Activated naive CD4-positive, alpha-beta T cell treated with anti-CD3 and anti-CD28 coated beads for 36 hours (primary cell): ENCODE measurements at regions not wholly inside any gene's neighbourhood (a gene's known extent, or its start where the extent isn't known, plus 50 kb on each side); places are given as distances from the start of the nearest gene placed in this dataset.

ENCODE experiments used
- CTCF ChIA-PET: fragments of 350-600 bp; sonication (Branson Sonifier 250); formaldehyde crosslinking; loops from one replicate; lab custom pipeline; 2021; ENCODE audit warnings: antibody characterized with exemption; lab: Charles Lee
- DNase-seq: peaks from one replicate; pipeline ENCODE4 v3.0.0-alpha.2; 2020
- H3K27ac Mint-ChIP-seq: one replicate; pipeline ENCODE4 v1.8.0; 2021; ENCODE audit warnings: mild to moderate bottlenecking, mixed read lengths
- H3K27me3 Mint-ChIP-seq: one replicate; pipeline ENCODE4 v1.8.0; 2021; ENCODE audit warnings: low read depth, mixed read lengths
- H3K36me3 Mint-ChIP-seq: one replicate; pipeline ENCODE4 v1.8.0; 2021; ENCODE audit warnings: low read depth, mixed read lengths
- H3K4me1 Mint-ChIP-seq: one replicate; pipeline ENCODE4 v1.8.0; 2021; ENCODE audit warnings: low read depth, mixed read lengths
- H3K4me3 Mint-ChIP-seq: one replicate; pipeline ENCODE4 v1.8.0; 2021; ENCODE audit warnings: mild to moderate bottlenecking, moderate library complexity, mixed read lengths
- H3K9me3 Mint-ChIP-seq: one replicate; pipeline ENCODE4 v1.8.0; 2021; ENCODE audit warnings: mixed read lengths
- intact Hi-C: fragments of 100-400 bp; cut with micrococcal nuclease; formaldehyde crosslinking; loops from one replicate; pipeline ENCODE4 v1.15.1; 2023

DNA sequence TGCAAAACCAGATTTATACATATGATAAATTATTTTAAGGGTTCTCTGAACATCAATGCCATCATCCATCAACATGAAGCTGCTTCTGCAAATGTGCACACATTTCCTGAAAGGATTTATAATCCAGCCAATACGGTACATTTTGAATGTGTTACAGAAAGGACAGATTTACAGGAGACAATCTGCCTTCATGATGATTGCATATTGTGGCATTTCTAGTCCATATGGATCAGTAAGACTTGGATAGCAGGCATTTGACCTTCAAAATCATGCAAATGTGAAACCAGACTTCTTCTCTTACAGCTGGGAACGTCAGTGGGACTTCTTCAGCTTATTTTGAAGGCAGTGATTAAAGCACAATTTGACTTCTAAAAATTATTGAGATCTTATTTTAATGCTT, 217.3 kb upstream of the GK2 start:
- Mint-ChIP-seq H3K4me1 (no peaks in the 10 kb centered on the region), H3K27ac (no peak overlapping the region), H3K36me3 (no peaks in the 10 kb centered on the region), H3K4me3 (no peak overlapping the region), H3K27me3 (no peaks in the 10 kb centered on the region), H3K9me3 (no peaks in the 10 kb centered on the region)
- CTCF ChIA-PET, result interaction anchor here (0.8 kb wide), 1 partner anchor 11 kb away, joined by 3 read pairs; no protein-coding TSS in a partner anchor
- DNase-seq, result no peak
- intact Hi-C loops, result no loop called here

DNA sequence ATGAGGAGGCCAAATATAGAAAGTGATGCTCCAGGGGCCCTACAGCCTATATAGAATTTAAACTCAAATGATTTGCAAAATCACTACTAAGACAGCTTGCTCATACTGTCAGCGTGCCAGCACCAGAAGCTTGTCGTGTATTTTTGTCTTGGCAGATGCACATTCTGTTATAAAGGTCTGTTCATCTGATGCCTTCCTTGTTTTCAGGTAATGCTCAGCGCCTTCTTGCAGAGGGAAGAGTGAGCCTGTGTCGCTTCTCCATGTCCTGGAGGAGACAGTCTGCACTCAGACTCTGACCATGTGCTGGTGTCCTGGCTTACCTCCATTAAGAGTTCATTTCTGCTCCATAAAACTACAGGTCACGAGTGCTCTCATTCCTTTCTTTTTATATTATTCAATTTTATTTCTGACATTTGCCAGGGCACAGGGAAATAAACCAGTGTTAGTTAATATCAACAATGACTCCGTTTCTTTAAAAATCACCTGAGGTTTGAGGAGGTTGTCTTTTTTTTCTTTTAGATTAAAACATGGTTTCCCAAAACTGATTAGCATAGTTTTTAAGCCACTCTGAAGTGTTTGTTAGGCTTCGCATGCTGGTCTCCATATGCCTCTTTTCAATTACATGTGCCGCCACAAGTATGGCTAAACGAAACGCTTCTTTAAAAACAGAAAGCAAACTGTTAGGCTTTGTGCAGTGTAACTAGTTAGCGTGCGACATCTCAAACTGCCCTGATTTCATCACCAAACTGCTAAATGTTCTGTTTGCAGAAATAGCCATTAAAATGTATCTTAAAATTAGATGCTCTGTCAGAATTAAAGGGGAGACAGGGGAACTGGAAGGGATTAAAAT, 215.2 kb upstream of the GK2 start:
- no peaks in the 10 kb centered on the region for H3K9me3 Mint-ChIP-seq
- H3K36me3 Mint-ChIP-seq, result no peaks in the 10 kb centered on the region
- no peak overlapping the region for H3K27ac Mint-ChIP-seq
- no peaks in the 10 kb centered on the region for H3K4me1 Mint-ChIP-seq
- H3K27me3 Mint-ChIP-seq, result no peaks in the 10 kb centered on the region
- CTCF ChIA-PET, result no interaction called here
- H3K4me3 Mint-ChIP-seq, result no peak overlapping the region
- no peak for DNase-seq
- intact Hi-C loops, result no loop called here

DNA sequence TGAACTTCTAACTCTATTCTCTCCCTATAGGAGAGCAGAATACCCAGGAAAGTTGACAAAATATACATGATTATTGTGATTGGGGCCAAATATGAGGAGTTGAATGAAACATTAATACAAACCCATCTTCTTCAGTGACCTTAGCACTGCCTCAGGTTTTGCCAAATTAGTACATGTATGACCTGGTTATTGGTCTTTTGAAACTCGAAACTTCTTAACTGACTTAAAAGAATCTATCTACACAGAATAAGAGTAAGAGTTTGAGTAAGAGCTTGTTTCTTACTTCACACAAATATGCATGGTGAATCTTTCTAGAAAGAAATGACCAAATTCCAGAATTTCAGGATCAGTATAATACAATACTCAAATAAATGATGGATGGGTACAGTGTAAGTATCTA, 213.0 kb upstream of the GK2 start:
- intact Hi-C loops, result no loop called here
- no peak overlapping the region for H3K27ac Mint-ChIP-seq
- CTCF ChIA-PET, result no interaction called here
- no peaks in the 10 kb centered on the region for H3K36me3 Mint-ChIP-seq
- no peaks in the 10 kb centered on the region for H3K4me1 Mint-ChIP-seq
- no peaks in the 10 kb centered on the region for H3K9me3 Mint-ChIP-seq
- no peak overlapping the region for H3K4me3 Mint-ChIP-seq
- no peaks in the 10 kb centered on the region for H3K27me3 Mint-ChIP-seq
- no peak for DNase-seq

- CTCF ChIA-PET, result no interaction called here
- Mint-ChIP-seq H3K27me3 (no peaks in the 10 kb centered on the region), H3K9me3 (no peaks in the 10 kb centered on the region), H3K4me3 (no peak overlapping the region), H3K27ac (no peak overlapping the region), H3K36me3 (no peaks in the 10 kb centered on the region), H3K4me1 (no peaks in the 10 kb centered on the region)
- intact Hi-C loops, result no loop called here
- DNase-seq, result no peak
These were observed 212.6 kb upstream of the GK2 start for GRCh38 chr4:79620617-79621016.

DNA sequence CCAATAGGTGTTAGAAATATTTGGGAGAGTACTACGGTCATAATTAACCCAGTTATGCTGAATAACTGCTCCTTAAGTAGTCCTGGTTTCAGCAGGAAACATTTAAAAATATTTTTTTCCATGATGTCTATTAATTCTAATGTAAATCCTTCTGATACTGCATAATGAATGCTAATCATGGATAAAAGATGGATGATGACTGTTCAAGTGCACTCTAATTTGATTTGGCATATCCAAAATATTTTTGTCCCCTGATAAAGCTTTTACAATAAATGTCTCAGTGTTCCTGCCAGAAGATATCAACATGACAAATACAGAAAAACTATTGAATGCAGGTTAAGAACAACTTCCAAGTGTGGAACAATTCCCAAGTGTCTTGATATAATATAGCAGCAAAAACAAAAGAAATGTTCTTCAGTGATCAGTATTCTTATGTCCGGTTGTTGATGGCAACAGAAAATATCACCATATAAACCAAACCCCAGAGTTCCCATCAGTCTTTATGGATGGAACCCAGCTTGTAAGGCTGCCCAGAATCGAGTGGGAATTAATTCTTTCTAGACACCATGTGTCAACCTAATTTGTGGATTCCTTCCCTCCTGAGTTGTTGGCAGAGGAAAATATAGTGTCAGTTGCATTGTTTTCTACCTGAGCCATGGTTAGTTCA, 205.4 kb upstream of the GK2 start:
- H3K27me3 Mint-ChIP-seq, result peaks cover 12% of the 10 kb centered on the region
- no peaks in the 10 kb centered on the region for H3K9me3 Mint-ChIP-seq
- H3K36me3 Mint-ChIP-seq, result no peaks in the 10 kb centered on the region
- no peak overlapping the region for H3K4me3 Mint-ChIP-seq
- intact Hi-C loops, result no loop called here
- H3K27ac Mint-ChIP-seq, result no peak overlapping the region
- DNase-seq, result no peak
- H3K4me1 Mint-ChIP-seq, result no peaks in the 10 kb centered on the region
- CTCF ChIA-PET, result no interaction called here

GRCh38 chr4:79611026-79611425, 203.0 kb upstream of the GK2 start:
- H3K27me3 Mint-ChIP-seq, result peaks cover 15% of the 10 kb centered on the region
- no peaks in the 10 kb centered on the region for H3K9me3 Mint-ChIP-seq
- intact Hi-C loops, result no loop called here
- H3K36me3 Mint-ChIP-seq, result no peaks in the 10 kb centered on the region
- no peak overlapping the region for H3K4me3 Mint-ChIP-seq
- no peak overlapping the region for H3K27ac Mint-ChIP-seq
- CTCF ChIA-PET, result no interaction called here
- H3K4me1 Mint-ChIP-seq, result no peaks in the 10 kb centered on the region
- no peak for DNase-seq

GRCh38 chr4:79609817-79610216, 201.8 kb upstream of the GK2 start:
- Mint-ChIP-seq H3K36me3 (no peaks in the 10 kb centered on the region), H3K4me3 (no peak overlapping the region), H3K9me3 (no peaks in the 10 kb centered on the region), H3K27ac (no peak overlapping the region), H3K4me1 (no peaks in the 10 kb centered on the region), H3K27me3 (peaks cover 15% of the 10 kb centered on the region)
- intact Hi-C loops, result no loop called here
- CTCF ChIA-PET, result no interaction called here
- no peak for DNase-seq

GRCh38 chr4:79607979-79608378, 200.0 kb upstream of the GK2 start:
- peaks cover 15% of the 10 kb centered on the region for H3K27me3 Mint-ChIP-seq
- H3K4me3 Mint-ChIP-seq, result no peak overlapping the region
- CTCF ChIA-PET, result no interaction called here
- H3K4me1 Mint-ChIP-seq, result peaks cover 10% of the 10 kb centered on the region
- no peaks in the 10 kb centered on the region for H3K9me3 Mint-ChIP-seq
- intact Hi-C loops, result no loop called here
- H3K36me3 Mint-ChIP-seq, result no peaks in the 10 kb centered on the region
- H3K27ac Mint-ChIP-seq, result no peak overlapping the region
- no peak for DNase-seq

- H3K27ac Mint-ChIP-seq, result no peak overlapping the region
- intact Hi-C loops, result no loop called here
- H3K4me3 Mint-ChIP-seq, result no peak overlapping the region
- CTCF ChIA-PET, result no interaction called here
- peaks cover 10% of the 10 kb centered on the region for H3K4me1 Mint-ChIP-seq
- peaks cover 3% of the 10 kb centered on the region for H3K27me3 Mint-ChIP-seq
- H3K9me3 Mint-ChIP-seq, result no peaks in the 10 kb centered on the region
- no peaks in the 10 kb centered on the region for H3K36me3 Mint-ChIP-seq
- DNase-seq, result no peak
These were observed 196.1 kb upstream of the GK2 start for GRCh38 chr4:79604152-79604551.

GRCh38 chr4:79603681-79604080, 195.7 kb upstream of the GK2 start:
- no peak overlapping the region for H3K27ac Mint-ChIP-seq
- no peaks in the 10 kb centered on the region for H3K36me3 Mint-ChIP-seq
- H3K4me3 Mint-ChIP-seq, result no peak overlapping the region
- DNase-seq, result no peak
- intact Hi-C loops, result no loop called here
- H3K4me1 Mint-ChIP-seq, result peaks cover 10% of the 10 kb centered on the region
- H3K27me3 Mint-ChIP-seq, result peaks cover 3% of the 10 kb centered on the region
- CTCF ChIA-PET, result interaction anchor here (1.0 kb wide), 1 partner anchor 580 kb away, joined by 3 read pairs; no protein-coding TSS in a partner anchor
- H3K9me3 Mint-ChIP-seq, result no peaks in the 10 kb centered on the region

DNA sequence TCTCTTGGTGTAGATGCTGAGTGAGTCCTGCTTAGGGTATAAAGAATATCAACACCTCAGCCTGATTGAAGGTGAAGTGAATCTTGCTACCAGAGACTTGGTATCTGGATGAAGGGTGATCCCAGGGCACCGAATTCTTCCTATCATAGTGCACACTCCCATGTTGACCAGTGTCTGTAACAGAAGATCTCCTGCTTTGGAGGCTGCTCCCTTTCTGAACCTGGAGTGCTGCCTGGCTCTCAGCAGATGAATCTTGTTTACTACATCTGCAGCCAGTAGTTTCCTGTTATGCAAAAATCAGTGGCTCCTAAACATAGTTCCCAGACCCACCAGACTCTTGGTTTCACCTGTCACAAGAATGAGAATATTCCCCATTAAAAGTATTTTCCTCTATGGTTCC, 191.7 kb upstream of the GK2 start:
- Mint-ChIP-seq H3K27ac (no peak overlapping the region), H3K27me3 (no peaks in the 10 kb centered on the region), H3K36me3 (no peaks in the 10 kb centered on the region), H3K9me3 (no peaks in the 10 kb centered on the region), H3K4me3 (no peak overlapping the region), H3K4me1 (peaks cover 10% of the 10 kb centered on the region)
- CTCF ChIA-PET, result no interaction called here
- no peak for DNase-seq
- intact Hi-C loops, result no loop called here

GRCh38 chr4:79598801-79599200, 190.8 kb upstream of the GK2 start:
- no peaks in the 10 kb centered on the region for H3K9me3 Mint-ChIP-seq
- no peak for DNase-seq
- no peaks in the 10 kb centered on the region for H3K36me3 Mint-ChIP-seq
- no peak overlapping the region for H3K27ac Mint-ChIP-seq
- H3K4me3 Mint-ChIP-seq, result no peak overlapping the region
- peaks cover 5% of the 10 kb centered on the region for H3K4me1 Mint-ChIP-seq
- intact Hi-C loops, result no loop called here
- CTCF ChIA-PET, result no interaction called here
- H3K27me3 Mint-ChIP-seq, result no peaks in the 10 kb centered on the region

- Mint-ChIP-seq H3K36me3 (no peaks in the 10 kb centered on the region), H3K27ac (no peak overlapping the region), H3K27me3 (no peaks in the 10 kb centered on the region), H3K4me1 (no peaks in the 10 kb centered on the region), H3K9me3 (no peaks in the 10 kb centered on the region), H3K4me3 (no peak overlapping the region)
- intact Hi-C loops, result no loop called here
- no peak for DNase-seq
- CTCF ChIA-PET, result no interaction called here
These were observed 190.2 kb upstream of the GK2 start for GRCh38 chr4:79598214-79598613.
